Transverse colon (tissue), 4 donors: ENCODE measurements at regions not wholly inside any gene's neighbourhood (a gene's known extent, or its start where the extent isn't known, plus 50 kb on each side); places are given as distances from the start of the nearest gene placed in this dataset.

ENCODE experiments used
- EP300 ChIP-seq: sonication (generic); formaldehyde crosslinking; IDR thresholded peaks from one replicate; pipeline ENCODE4 v1.6.1; 2017; ENCODE audit warnings: antibody characterized with exemption, low read depth
- POLR2A ChIP-seq: fragments of 450-650 bp; IDR thresholded peaks from one replicate; pipeline ENCODE4 v1.6.1; 2016; ENCODE audit warnings: antibody characterized with exemption, mild to moderate bottlenecking, moderate library complexity
- POLR2AphosphoS5 ChIP-seq, 3 donors: sonication (generic); formaldehyde crosslinking; IDR thresholded peaks; one replicate each; pipeline ENCODE4 v1.6.1; 2016; ENCODE audit warnings: antibody characterized with exemption in 3 of 3
- TF ChIP-seq, protein P1 (sequence below), 5 experiments: fragments of 200-600 bp in 3 of 5; fragments of 450-650 bp in 2 of 5; sonication (generic) in 3 of 5; IDR thresholded peaks; 1 replicate in 2 of 5; 2 replicates in 3 of 5; pipeline ENCODE4 v1.5.1; 2016 to 2017; ENCODE audit warnings: antibody characterized with exemption in 5 of 5, inconsistent platforms in 3 of 5, mild to moderate bottlenecking in 2 of 5, moderate library complexity in 1 of 5

- TF ChIP-seq POLR2AphosphoS5 (IDR thresholded peaks at IDR 0.05) (no peak), EP300 (no peak), POLR2A (no peak)
- TF ChIP-seq, protein P1, sequence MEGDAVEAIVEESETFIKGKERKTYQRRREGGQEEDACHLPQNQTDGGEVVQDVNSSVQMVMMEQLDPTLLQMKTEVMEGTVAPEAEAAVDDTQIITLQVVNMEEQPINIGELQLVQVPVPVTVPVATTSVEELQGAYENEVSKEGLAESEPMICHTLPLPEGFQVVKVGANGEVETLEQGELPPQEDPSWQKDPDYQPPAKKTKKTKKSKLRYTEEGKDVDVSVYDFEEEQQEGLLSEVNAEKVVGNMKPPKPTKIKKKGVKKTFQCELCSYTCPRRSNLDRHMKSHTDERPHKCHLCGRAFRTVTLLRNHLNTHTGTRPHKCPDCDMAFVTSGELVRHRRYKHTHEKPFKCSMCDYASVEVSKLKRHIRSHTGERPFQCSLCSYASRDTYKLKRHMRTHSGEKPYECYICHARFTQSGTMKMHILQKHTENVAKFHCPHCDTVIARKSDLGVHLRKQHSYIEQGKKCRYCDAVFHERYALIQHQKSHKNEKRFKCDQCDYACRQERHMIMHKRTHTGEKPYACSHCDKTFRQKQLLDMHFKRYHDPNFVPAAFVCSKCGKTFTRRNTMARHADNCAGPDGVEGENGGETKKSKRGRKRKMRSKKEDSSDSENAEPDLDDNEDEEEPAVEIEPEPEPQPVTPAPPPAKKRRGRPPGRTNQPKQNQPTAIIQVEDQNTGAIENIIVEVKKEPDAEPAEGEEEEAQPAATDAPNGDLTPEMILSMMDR (IDR thresholded peaks at IDR 0.05): no peak
These were observed 171.5 kb downstream of the AXIN2 start for GRCh38 chr17:65389949-65390348.
